Hematopoietic multipotent progenitor cell treated with erythropoietin and hydrocortisone succinate and interleukin-3 and kit ligand, for 15 days (in vitro differentiated cells): ENCODE measurements at regions not wholly inside any gene's neighbourhood (a gene's known extent, or its start where the extent isn't known, plus 50 kb on each side); places are given as distances from the start of the nearest gene placed in this dataset.

Source experiments
- DNase-seq: peaks from one replicate; pipeline ENCODE4 v3.0.0-alpha.2; 2015; ENCODE audit warnings: low spot score

- DNase-seq = no peak
These were observed 95.4 kb upstream of the KLHL25 start for GRCh38 chr15:85889956-85890619.

- no peak for DNase-seq
These were observed 95.9 kb upstream of the KLHL25 start for GRCh38 chr15:85890620-85890980.

GRCh38 chr15:85891470-85891869 is 96.7 kb upstream of the KLHL25 start:
- DNase-seq = no peak

- DNase-seq = no peak
These were observed 97.5 kb upstream of the KLHL25 start for GRCh38 chr15:85892232-85892631.

DNA sequence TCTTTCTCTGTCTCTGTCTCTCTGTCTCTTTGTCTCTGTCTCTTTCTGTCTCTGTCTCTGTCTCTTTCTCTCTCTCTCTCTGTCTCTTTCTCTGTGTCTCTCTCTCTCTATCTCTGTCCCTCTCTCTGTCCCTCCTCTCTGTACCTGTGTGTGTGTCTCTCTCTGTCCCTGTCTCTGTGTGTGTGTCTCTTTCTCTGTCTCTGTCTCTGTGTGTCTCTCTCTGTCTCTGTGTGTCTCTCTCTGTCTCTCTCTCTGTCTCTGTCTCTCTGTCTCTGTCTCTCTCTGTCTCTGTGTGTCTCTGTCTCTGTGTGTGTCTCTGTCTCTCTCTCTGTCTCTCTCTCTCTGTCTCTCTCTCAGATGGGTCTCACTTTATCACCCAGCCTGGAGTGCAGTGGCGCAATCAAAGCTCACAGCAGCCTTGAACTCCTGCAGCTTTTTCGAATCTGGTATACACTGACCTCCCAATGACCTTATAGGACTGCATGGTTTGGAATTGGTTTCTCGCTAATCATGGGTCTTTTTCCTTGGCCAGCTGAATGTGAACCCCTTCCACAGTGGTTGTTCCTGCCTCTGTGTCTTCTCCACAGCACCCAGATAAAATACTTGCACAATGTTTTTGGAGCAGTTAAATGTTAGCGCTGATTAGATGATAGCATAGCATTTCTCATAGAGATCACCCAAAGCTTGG is 102.6 kb upstream of the KLHL25 start:
- no peak for DNase-seq

DNA sequence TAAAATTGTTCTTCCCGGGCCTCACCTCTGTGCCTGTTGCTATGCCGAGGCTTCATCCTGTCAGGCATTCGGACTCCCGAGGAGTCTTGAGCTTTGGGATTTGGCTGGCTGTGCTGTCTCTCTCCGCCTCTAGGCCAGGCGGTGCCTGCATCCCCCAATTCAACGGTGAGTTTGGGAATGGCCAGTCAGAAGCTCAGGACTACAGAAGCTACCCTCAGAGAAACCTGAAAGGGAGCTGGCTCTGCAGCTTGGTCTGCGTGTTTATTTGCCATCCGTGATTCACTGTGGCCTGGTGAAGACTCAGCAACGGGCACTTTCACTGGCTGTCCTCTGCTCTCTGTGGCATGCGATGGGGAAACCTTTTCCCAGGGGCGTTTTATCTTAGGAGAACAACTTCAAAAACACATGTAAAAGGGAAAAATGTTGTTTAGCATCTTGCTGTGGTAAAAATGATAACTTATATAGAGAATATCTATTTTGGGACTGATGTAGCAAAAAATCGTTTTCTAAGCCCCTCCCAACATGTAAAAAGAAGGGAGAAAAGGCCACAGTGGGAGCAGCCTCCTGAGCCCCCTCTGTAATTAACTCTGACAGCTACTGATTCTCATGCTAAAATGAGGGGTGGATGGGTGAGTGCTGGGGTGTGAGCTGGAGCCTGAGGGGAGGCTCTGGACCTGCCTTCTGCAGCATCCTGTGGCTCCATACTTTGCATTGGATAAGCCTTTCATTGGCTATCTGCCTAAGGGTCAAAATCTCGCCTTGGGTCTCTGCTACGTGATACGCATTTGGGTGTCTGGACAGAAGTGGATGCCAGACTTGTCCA is 103.4 kb upstream of the KLHL25 start:
- no peak for DNase-seq

DNA sequence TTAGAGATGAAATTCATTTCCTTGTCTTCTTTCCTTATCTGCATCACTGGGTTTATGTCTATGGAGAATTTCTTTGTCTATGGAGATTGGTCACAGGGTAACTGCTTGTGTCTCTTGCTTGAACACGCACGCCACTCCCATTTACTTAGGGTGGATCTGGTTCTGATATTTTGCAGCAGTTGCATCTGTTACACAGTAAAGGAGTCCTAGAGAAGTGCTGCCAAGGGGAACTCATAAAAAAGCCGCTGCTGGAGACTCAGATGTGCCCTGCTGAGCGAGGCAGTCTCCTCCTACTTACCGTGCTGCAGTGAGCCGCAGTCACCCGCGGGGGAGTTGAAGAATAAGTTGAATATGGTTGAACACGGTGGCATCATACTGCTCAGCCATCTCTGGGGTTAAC is 105.2 kb upstream of the KLHL25 start:
- DNase-seq = no peak

DNA sequence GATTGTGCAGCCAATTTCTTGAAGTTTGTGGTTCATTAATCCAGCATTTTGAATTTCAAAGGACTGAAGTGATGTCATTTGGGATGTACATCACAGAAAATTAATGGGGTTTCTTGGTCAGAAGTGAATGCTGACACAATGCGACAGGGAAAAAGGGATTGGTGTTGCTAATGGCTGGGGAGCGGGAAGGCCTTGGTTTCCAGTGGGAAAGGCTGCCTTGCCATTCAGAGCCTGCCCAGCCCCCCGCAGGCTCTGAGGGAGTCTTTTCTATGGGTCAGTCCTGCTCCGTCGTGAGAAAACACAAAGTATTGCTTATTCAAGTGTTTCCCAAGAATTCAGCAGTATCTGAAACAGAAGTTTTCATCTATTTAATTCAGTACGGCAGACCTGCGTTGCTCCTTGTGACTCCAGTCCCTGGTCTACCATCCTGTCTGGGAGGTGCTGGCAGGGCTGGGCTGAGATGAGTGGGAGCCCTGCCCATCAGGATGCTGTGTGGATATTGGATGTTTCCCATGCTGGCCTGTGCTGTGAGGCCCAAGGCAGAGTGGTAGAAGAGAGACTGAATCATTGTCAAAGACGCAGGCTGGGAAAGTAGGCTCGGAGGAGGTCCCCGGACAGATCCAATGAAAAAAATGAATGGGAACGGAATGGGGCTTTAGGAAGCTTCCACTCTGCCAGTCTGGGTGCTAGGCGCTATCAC is 111.2 kb upstream of the KLHL25 start:
- DNase-seq = no peak

DNA sequence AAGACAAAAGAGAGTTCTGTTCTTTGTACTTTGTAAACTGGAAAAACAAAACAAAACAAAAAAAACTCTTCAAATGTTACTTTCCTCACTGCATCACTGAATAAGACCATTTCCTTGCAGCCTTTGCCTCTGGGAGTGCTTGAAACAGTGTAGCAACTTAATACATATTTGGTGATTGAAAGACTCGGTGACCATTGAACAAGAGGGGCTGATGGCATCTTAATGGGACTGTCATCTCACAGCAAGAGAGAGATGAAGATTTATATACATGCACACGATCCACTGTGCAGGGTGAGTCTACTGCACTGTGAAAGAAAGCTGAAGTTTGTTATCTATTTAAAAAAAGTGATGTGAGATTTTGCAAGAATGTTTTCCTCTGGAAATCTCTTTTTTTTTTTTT is 111.9 kb upstream of the KLHL25 start:
- no peak for DNase-seq

DNA sequence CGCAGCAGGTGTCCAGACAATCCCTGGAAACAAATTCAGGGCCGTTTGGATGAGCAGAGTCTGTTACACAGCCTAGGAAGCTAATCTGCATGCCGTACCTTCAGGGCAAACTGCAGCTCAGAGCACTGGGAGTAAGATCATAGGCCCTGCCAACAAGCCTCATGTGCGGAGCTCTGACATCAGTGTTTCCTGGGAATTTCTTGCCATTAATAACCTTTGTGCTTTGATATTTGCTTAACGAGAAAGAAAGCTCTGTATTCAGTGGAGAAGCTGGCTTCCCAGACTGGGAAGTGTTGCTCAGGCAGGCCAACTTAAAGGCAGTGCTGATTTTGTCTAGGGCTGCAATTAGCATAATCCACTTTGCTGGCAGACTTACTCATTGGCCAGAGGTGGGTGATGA is 116.1 kb upstream of the KLHL25 start:
- DNase-seq = no peak

DNA sequence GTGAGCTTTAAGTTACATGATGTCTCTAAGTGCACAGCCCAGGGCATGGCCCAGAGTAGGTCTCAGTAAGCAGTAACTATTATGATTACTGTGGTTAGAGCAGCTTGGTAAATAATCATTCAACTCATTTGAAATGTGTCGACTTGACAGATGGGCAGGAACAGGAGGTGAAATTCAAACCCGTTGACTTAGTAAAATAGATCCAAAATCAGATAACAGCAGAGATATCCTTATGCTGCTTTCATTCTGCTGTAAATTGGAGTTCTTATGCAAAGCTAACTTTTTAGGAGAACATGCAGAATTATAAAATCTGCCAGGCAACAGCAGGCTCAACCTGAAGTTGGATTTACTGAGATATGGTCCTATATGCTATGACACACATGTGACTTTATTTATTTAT is 118.7 kb upstream of the KLHL25 start:
- DNase-seq = no peak

DNA sequence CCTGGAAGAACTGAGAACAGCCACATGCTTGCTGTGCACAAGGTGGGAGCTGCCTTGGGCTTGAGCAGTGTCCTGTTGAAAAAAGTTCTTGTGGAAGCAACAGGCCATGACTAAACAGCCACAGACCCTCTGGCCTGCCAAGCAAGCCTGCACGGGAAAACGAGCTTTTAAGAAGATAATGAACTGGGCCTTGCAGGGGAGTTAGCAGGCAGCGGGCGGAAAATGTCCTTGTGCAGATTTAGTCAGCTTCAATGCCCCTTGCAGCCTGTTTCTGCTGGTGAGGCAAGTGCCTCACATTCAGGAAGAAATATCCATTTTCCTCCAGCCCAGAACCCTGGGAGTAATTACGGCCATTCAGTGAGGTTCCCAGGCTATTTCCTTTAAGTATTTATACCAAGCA is 126.2 kb upstream of the KLHL25 start:
- DNase-seq = no peak

GRCh38 chr15:85924088-85924487 is 129.4 kb upstream of the KLHL25 start:
- DNase-seq = no peak

- no peak for DNase-seq
These were observed 131.0 kb upstream of the KLHL25 start for GRCh38 chr15:85925649-85926237.

DNA sequence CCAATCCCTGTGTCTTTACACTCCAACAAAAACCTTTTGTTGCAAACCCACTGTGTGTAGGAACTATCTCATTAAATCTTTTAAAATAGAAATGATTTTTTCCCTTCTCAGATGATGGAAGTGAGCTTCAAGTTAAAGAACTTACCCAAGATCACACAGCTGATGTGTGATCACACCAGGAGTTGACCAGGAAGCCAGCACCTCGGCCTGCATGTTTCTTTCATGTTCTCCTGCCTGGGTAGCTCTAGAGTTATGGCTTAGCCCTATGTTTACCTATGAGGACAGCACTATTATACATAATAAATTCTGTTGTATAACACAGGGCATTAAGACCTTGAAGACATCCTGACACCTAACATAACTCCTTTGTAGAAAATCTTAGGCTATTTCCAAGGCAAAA is 132.1 kb upstream of the KLHL25 start:
- no peak for DNase-seq

- DNase-seq = no peak
These were observed 133.3 kb upstream of the KLHL25 start for GRCh38 chr15:85927931-85928537.

GRCh38 chr15:85929786-85930185 is 135.1 kb upstream of the KLHL25 start:
- DNase-seq = no peak

- no peak for DNase-seq
These were observed 137.7 kb upstream of the KLHL25 start for GRCh38 chr15:85932391-85932790.

- no peak for DNase-seq
These were observed 140.0 kb upstream of the KLHL25 start for GRCh38 chr15:85934691-85935090.

DNA sequence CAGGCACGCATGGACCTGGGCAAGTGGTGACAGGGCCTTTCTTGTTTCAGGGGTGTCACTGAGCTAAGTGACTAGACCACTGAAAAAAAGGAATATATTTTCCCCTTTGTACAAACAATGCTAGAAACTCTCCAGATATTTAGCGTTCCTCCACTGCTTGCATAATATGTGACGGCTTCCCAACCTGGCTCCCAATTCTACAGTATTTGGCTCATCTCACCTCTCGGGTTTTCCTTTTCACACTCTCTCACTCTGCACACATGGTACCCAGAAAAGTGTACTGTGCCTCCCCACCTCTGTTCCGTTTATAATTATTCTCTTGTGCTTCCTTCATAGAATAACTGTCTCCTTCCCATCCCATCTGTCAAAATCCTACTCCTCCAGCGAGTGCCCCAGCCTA is 140.5 kb upstream of the KLHL25 start:
- DNase-seq = no peak

DNA sequence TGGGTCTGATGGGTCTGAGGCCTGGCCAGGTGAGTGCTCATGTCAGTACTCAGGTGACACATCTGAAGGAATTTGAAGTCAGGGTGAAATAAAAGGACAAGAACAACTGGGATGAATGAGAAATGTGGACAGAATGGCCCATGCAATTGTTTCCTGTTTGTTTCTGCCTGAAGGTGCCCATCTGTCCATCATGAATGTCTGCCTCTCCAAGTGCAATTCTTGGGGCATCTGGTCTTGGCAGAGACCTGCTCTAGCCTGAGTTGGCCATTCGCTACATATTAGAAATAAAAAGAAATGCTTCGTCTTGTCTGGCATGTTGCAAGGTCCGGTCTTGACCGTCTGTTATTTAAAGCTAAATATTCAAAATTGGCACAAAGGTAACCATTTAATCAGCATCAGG is 142.0 kb upstream of the AGBL1 start:
- DNase-seq = no peak
